HEK293 (cell line): ENCODE measurements at regions not wholly inside any gene's neighbourhood (a gene's known extent, or its start where the extent isn't known, plus 50 kb on each side); places are given as distances from the start of the nearest gene placed in this dataset.

Experiments used
- CTCF ChIA-PET: fragments of 350-600 bp; formaldehyde crosslinking; extraction: SDS; loops from one replicate; lab custom pipeline; 2021; ENCODE audit warnings: antibody characterized with exemption; lab: Yijun Ruan, JAX
- POLR2A ChIA-PET: fragments of 300-600 bp; formaldehyde crosslinking; extraction: SDS; loops from one replicate; lab custom pipeline; 2020; ENCODE audit warnings: antibody characterized with exemption, inconsistent platforms; lab: Yijun Ruan, JAX
- H3K27ac ChIP-seq: fragments of 200-500 bp; sonication (Bioruptor generic); 2 replicates; pipeline ENCODE4 v1.5.1; 2014; ENCODE audit warnings: low read depth, low read length, control low read depth, inconsistent platforms; ENCODE audit errors: extremely low read depth
- H3K36me3 ChIP-seq, 2 experiments: fragments of 200-500 bp in 1 of 2; sonication (Bioruptor generic) in 1 of 2; 1 replicate in 1 of 2; 2 replicates in 1 of 2; pipeline ENCODE4 v1.5.1; 2014 to 2017; ENCODE audit warnings: inconsistent platforms in 2 of 2, low read length in 2 of 2; ENCODE audit not compliant: control insufficient read depth in 2 of 2, insufficient read depth in 1 of 2
- H3K4me1 ChIP-seq: fragments of 200-500 bp; sonication (Bioruptor generic); 2 replicates; pipeline ENCODE4 v1.5.1; 2014; ENCODE audit warnings: mild to moderate bottlenecking, low read length, inconsistent platforms; ENCODE audit not compliant: control insufficient read depth, insufficient read depth
- H3K4me3 ChIP-seq: 2 replicates; pipeline ENCODE4 v1.5.1; 2011; ENCODE audit warnings: low read depth, mild to moderate bottlenecking, control low read depth, low read length, moderate library complexity
- H3K9me3 ChIP-seq: fragments of 200-500 bp; sonication (Bioruptor generic); 2 replicates; pipeline ENCODE4 v1.5.1; 2014; ENCODE audit warnings: low read depth, low read length, inconsistent platforms; ENCODE audit not compliant: control insufficient read depth, insufficient read depth
- GLIS1 ChIP-seq: fragments of 450-650 bp; formaldehyde crosslinking; IDR thresholded peaks from 2 replicates; pipeline ENCODE4 v1.5.1; 2016; ENCODE audit warnings: missing biosample characterization, missing genetic modification characterization
- KLF7 ChIP-seq: fragments of 450-650 bp; formaldehyde crosslinking; IDR thresholded peaks from 2 replicates; pipeline ENCODE4 v1.5.1; 2016; ENCODE audit warnings: missing biosample characterization, missing genetic modification characterization, borderline replicate concordance
- REST ChIP-seq: fragments of 450-650 bp; formaldehyde crosslinking; IDR thresholded peaks from 2 replicates; pipeline ENCODE4 v1.5.1; 2016; ENCODE audit warnings: missing biosample characterization, missing genetic modification characterization
- SETDB1 ChIP-seq: IDR thresholded peaks from one replicate; pipeline ENCODE4 v1.6.1; 2017; ENCODE audit warnings: mild to moderate bottlenecking, low read length, moderate library complexity, mixed read lengths; ENCODE audit not compliant: insufficient read length
- SP7 ChIP-seq: fragments of 450-650 bp; formaldehyde crosslinking; IDR thresholded peaks from 2 replicates; pipeline ENCODE4 v1.5.1; 2016; ENCODE audit warnings: missing biosample characterization, missing genetic modification characterization
- YY2 ChIP-seq: fragments of 450-650 bp; formaldehyde crosslinking; IDR thresholded peaks from 2 replicates; pipeline ENCODE4 v1.5.1; 2016; ENCODE audit warnings: missing biosample characterization, missing genetic modification characterization
- ZNF184 ChIP-seq: fragments of 450-650 bp; IDR thresholded peaks from 2 replicates; pipeline ENCODE4 v1.5.1; 2018; ENCODE audit warnings: missing biosample characterization, mild to moderate bottlenecking, missing genetic modification characterization
- ZNF221 ChIP-seq: fragments of 450-650 bp; formaldehyde crosslinking; IDR thresholded peaks from 2 replicates; pipeline ENCODE4 v1.5.1; 2017; ENCODE audit warnings: missing biosample characterization, missing genetic modification characterization, borderline replicate concordance
- ZNF302 ChIP-seq: fragments of 450-650 bp; formaldehyde crosslinking; IDR thresholded peaks from 2 replicates; pipeline ENCODE4 v1.5.1; 2016; ENCODE audit warnings: missing biosample characterization, missing genetic modification characterization, low read depth
- ZNF324 ChIP-seq: fragments of 450-650 bp; formaldehyde crosslinking; IDR thresholded peaks from 2 replicates; pipeline ENCODE4 v1.5.1; 2016; ENCODE audit warnings: missing biosample characterization, missing genetic modification characterization
- ZNF354C ChIP-seq: fragments of 450-650 bp; formaldehyde crosslinking; IDR thresholded peaks from 2 replicates; pipeline ENCODE4 v1.5.1; 2016; ENCODE audit warnings: missing biosample characterization, missing genetic modification characterization, low read depth, borderline replicate concordance
- ZNF37A ChIP-seq: fragments of 450-650 bp; IDR thresholded peaks from 2 replicates; pipeline ENCODE4 v1.5.1; 2018; ENCODE audit warnings: missing biosample characterization, missing genetic modification characterization
- ZNF518A ChIP-seq: fragments of 450-650 bp; formaldehyde crosslinking; conservative IDR thresholded peaks from 2 replicates; pipeline ENCODE4 v1.5.1; 2016; ENCODE audit warnings: low read depth, missing biosample characterization, missing genetic modification characterization
- ZNF580 ChIP-seq: fragments of 450-650 bp; formaldehyde crosslinking; IDR thresholded peaks from 2 replicates; pipeline ENCODE4 v1.5.1; 2016; ENCODE audit warnings: missing biosample characterization, missing genetic modification characterization
- ZNF654 ChIP-seq: fragments of 450-650 bp; formaldehyde crosslinking; IDR thresholded peaks from 2 replicates; pipeline ENCODE4 v1.5.1; 2016; ENCODE audit warnings: low read depth, missing biosample characterization, missing genetic modification characterization
- ZNF658 ChIP-seq: fragments of 450-650 bp; formaldehyde crosslinking; IDR thresholded peaks from 2 replicates; pipeline ENCODE4; 2016; ENCODE audit warnings: missing biosample characterization, missing genetic modification characterization
- ZNF707 ChIP-seq: fragments of 450-650 bp; formaldehyde crosslinking; IDR thresholded peaks from 2 replicates; pipeline ENCODE4 v1.5.1; 2016; ENCODE audit warnings: missing biosample characterization, missing genetic modification characterization
- ZNF830 ChIP-seq: fragments of 450-650 bp; IDR thresholded peaks from 2 replicates; pipeline ENCODE4 v1.5.0; 2018; ENCODE audit warnings: missing biosample characterization, missing genetic modification characterization, low read depth, mild to moderate bottlenecking, moderate library complexity
- ZSCAN30 ChIP-seq: fragments of 450-650 bp; IDR thresholded peaks from 2 replicates; pipeline ENCODE4 v1.5.1; 2018; ENCODE audit warnings: missing biosample characterization, mild to moderate bottlenecking, missing genetic modification characterization, moderate library complexity

GRCh38 chr6:153583685-153584084, 452.6 kb upstream of the RGS17 start:
- Histone ChIP-seq H3K36me3 (no peaks in the 10 kb centered on the region), H3K27ac (no peak overlapping the region), H3K9me3 (no peaks in the 10 kb centered on the region), H3K4me3 (no peak overlapping the region), H3K4me1 (no peaks in the 10 kb centered on the region)
- ChIA-PET CTCF (no interaction called here), POLR2A (no interaction called here)
- TF ChIP-seq ZNF184 (tag by site-specific recombination) (no peak), ZNF324 (tag by site-specific recombination) (no peak), ZNF518A (no peak)

GRCh38 chr6:153580776-153581175, 449.7 kb upstream of the RGS17 start:
- H3K4me3 ChIP-seq = no peak overlapping the region
- no peaks in the 10 kb centered on the region for H3K9me3 ChIP-seq
- POLR2A ChIA-PET = no interaction called here
- no peak overlapping the region for H3K27ac ChIP-seq
- CTCF ChIA-PET = no interaction called here
- no peak for TF ChIP-seq ZNF302 (tag by site-specific recombination)
- no peak for TF ChIP-seq ZNF221 (tag by site-specific recombination)
- no peak for TF ChIP-seq ZNF830 (tag by site-specific recombination)
- TF ChIP-seq SETDB1 = no peak
- no peak for TF ChIP-seq ZSCAN30
- no peak for TF ChIP-seq ZNF580 (tag by site-specific recombination)
- TF ChIP-seq REST (tag by site-specific recombination) = no peak
- TF ChIP-seq YY2 = no peak
- no peak for TF ChIP-seq ZNF37A
- no peak for TF ChIP-seq ZNF354C
- no peak for TF ChIP-seq KLF7 (tag by site-specific recombination)
- no peak for TF ChIP-seq SP7 (tag by site-specific recombination)
- no peak for TF ChIP-seq ZNF707
- TF ChIP-seq ZNF658 = no peak
- TF ChIP-seq ZNF654 (tag by site-specific recombination) = no peak
- no peak for TF ChIP-seq GLIS1 (tag by site-specific recombination)
- H3K36me3 ChIP-seq = no peaks in the 10 kb centered on the region
- no peaks in the 10 kb centered on the region for H3K4me1 ChIP-seq
